Type B pancreatic cell (in vitro differentiated cells): ENCODE measurements at regions not wholly inside any gene's neighbourhood (a gene's known extent, or its start where the extent isn't known, plus 50 kb on each side); places are given as distances from the start of the nearest gene placed in this dataset.

ENCODE experiments used
- DNase-seq: peaks from one replicate; pipeline ENCODE4 v3.0.0; 2021; ENCODE audit warnings: mixed read lengths; ENCODE audit not compliant: unreplicated experiment; ENCODE audit errors: extremely low spot score
- H3K27ac Mint-ChIP-seq: 2 replicates; pipeline ENCODE4 v1.8.0; 2021; ENCODE audit warnings: mild to moderate bottlenecking, mixed read lengths
- H3K27me3 Mint-ChIP-seq: 2 replicates; pipeline ENCODE4 v1.8.0; 2021; ENCODE audit warnings: mixed read lengths
- H3K36me3 Mint-ChIP-seq: 2 replicates; pipeline ENCODE4 v1.8.0; 2021; ENCODE audit warnings: mixed read lengths
- H3K4me1 Mint-ChIP-seq: one replicate; pipeline ENCODE4 v1.8.0; 2021; ENCODE audit warnings: mixed read lengths; ENCODE audit not compliant: unreplicated experiment
- H3K4me3 Mint-ChIP-seq: 2 replicates; pipeline ENCODE4 v1.8.0; 2021; ENCODE audit warnings: mild to moderate bottlenecking, mixed read lengths
- H3K9me3 Mint-ChIP-seq: 2 replicates; pipeline ENCODE4 v1.8.0; 2021; ENCODE audit warnings: mixed read lengths
- CTCF ChIP-seq: fragments of 200-600 bp; sonication (generic); conservative IDR thresholded peaks from 2 replicates; pipeline ENCODE4 v1.5.0; 2021; ENCODE audit warnings: antibody characterized with exemption, mild to moderate bottlenecking

DNA sequence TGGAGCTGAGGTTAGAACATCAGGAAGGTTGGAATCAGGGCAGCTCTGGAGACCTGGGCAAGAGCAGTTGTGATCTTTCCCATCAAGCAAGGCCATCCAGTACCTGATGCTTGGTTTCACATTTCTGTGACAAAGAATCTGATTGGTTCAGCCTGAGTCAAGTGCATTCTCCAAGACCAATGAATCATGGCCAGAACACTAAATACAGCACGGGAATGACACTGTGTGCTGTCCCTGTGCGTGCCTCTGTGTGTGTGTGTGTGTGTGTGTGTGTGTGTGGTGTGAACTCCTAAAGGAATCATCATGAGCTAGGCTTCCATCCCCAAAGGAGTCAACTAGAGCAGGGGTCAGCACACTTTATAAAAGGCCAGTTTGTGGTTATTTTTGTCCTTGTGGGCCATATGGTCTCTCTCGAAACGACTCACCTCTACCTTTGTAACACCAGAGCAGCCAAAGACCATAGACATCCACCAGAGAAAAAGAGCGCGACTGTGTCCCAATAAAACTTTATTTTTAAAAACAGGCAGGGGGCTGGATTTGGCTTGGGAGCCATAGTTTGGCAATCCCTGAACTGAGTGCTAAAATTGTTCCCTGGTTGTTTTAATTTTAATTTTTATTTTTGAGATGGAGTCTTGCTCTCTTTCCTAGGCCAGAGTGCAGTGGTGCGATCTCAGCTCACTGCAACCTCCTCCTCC is 99.7 kb downstream of the INHBB start:
- no peak overlapping the region for H3K27ac Mint-ChIP-seq
- H3K4me3 Mint-ChIP-seq = no peak overlapping the region
- H3K36me3 Mint-ChIP-seq = no peaks in the 10 kb centered on the region
- no peak for TF ChIP-seq CTCF
- no peak for DNase-seq
- no peaks in the 10 kb centered on the region for H3K9me3 Mint-ChIP-seq
- H3K4me1 Mint-ChIP-seq = peaks cover 11% of the 10 kb centered on the region
- peaks cover 45% of the 10 kb centered on the region for H3K27me3 Mint-ChIP-seq

DNA sequence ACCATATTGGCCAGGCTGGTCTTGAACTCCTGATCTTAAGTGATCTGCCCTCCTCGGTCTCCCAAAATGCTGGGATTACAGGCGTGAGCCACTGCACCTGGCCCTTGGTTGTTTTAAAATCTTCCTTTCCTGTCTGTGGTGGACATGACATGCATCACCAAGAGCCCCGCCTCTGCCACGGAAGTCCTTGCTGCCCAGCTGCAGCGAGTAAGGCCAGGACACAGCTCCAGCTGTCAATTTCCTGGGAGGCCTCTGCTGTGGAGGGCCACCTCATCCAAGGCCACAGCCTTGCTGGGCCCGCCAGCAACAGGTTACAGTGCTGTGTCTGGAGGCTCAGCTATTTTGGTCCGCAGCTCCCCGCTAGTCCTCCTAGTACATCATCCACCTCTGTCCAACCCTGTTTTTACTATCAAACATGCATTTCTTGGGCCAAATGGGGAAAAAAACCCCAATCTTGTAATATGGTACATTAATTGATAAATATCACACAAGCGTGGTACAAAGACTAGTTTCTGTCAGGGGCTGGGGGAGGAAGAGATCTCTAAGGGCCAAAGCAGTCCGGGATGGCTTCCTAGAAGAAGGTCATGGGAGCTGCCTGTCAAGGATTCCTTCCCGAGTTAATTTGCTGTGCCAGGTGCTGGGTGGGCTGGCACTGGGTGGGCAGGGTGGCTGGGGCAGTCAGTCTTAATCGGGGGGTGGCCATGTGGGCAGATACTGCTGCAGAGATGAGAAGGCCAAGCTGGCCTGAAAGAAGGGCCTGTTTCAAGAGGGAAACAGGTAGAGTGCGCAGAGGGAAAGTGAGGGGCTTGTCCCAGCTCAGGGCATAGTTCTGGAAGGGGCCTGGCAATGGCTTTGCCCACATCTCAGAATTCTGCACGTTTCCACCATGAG is 100.5 kb downstream of the INHBB start:
- Mint-ChIP-seq H3K9me3 (no peaks in the 10 kb centered on the region), H3K27ac (no peak overlapping the region), H3K27me3 (peaks cover 36% of the 10 kb centered on the region), H3K4me3 (no peak overlapping the region), H3K4me1 (peaks cover 6% of the 10 kb centered on the region), H3K36me3 (no peaks in the 10 kb centered on the region)
- DNase-seq = no peak
- no peak for TF ChIP-seq CTCF

DNA sequence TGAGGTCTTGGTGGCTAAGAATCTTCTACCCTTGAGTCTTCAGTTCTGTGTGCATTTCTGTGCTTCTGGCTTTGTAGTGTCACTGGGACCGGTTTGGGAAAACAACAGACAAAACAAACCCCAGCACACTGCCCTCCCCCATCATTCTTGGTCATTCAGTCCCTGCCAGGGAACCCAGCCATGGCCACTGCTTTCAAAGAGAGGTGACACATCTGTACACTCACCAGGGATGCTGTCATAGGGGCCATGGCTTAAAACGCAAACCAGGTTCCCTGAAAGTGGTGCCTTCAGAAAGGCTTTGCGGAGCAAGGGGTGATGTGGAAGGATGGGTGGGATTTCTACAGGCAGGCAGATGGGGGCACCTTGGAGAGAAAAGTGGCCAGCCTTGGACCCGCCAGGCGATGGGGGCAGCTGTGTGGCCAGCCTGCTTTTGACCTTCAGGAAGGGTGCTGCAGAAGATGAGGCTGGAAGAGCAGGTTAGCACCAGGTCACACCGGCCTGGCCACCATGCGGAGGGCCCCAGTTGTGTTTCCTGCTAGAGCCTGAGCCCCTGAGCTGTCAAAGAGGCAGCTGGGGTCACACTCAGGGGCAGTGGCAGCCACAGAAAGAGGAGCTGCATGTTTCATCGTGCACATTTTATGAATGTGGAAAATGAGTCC is 101.3 kb downstream of the INHBB start:
- Mint-ChIP-seq H3K9me3 (no peaks in the 10 kb centered on the region), H3K27ac (no peak overlapping the region), H3K36me3 (no peaks in the 10 kb centered on the region), H3K27me3 (peaks cover 35% of the 10 kb centered on the region), H3K4me1 (peaks cover under 1% of the 10 kb centered on the region), H3K4me3 (no peak overlapping the region)
- no peak for DNase-seq
- no peak for TF ChIP-seq CTCF

- H3K9me3 Mint-ChIP-seq = no peaks in the 10 kb centered on the region
- no peak for DNase-seq
- H3K4me1 Mint-ChIP-seq = no peaks in the 10 kb centered on the region
- H3K36me3 Mint-ChIP-seq = no peaks in the 10 kb centered on the region
- H3K27me3 Mint-ChIP-seq = peaks cover 25% of the 10 kb centered on the region
- no peak overlapping the region for H3K4me3 Mint-ChIP-seq
- H3K27ac Mint-ChIP-seq = no peak overlapping the region
- TF ChIP-seq CTCF = no peak
Observed at GRCh38 chr2:120448436-120448835, 102.5 kb downstream of the INHBB start.

DNA sequence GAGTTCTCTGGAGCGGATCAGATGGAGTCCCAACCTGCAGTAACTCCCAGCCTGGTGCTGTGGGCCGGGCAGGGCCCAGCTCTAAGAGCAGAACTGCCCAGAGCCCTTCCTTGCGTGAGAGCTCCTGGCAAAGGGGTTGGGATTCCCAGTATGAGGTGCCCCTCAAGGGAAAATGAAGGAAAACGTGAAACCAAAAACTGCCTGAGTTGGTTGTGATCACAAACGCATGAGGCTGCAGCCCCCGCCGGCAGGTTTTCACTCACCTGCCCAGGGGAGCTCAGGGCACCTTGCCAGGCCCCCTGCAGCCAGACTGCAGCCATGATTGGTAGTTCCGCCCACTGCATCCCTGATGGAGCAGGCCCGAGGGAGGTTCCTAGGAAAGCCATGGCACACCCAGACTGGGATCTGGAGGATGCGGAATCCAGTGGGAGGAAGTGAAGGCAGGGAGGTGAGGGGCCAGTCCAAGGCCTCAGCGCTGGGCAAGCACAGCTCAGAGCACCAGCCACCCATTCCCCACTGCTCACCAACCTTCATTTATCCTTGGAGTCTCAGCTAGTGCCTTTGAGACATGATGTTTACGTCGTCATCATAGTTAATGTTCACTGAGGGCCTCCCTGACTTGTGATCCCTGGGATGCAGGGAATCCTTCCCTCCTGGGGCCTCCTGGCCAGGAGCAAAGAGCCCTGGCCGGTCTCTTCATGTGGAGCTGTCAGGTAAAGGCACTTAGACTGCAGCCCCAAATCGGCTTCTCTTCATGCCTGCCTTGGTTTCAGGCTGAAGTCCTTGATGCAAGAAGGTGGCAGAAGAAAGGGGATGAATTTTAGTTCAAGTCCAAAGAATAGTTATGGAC is 103.2 kb downstream of the INHBB start:
- TF ChIP-seq CTCF = no peak
- no peak for DNase-seq
- Mint-ChIP-seq H3K9me3 (no peaks in the 10 kb centered on the region), H3K4me3 (no peak overlapping the region), H3K36me3 (no peaks in the 10 kb centered on the region), H3K27ac (no peak overlapping the region), H3K4me1 (no peaks in the 10 kb centered on the region), H3K27me3 (peaks cover 18% of the 10 kb centered on the region)
